OCI-LY1 (cell line): ENCODE measurements at regions not wholly inside any gene's neighbourhood (a gene's known extent, or its start where the extent isn't known, plus 50 kb on each side); places are given as distances from the start of the nearest gene placed in this dataset.

Experiments
- H2AFZ ChIP-seq: fragments of 200-600 bp; sonication (generic), shearing (Covaris generic); 2 replicates; pipeline ENCODE4 v1.6.0; 2014; ENCODE audit warnings: antibody characterized with exemption, mild to moderate bottlenecking, low read length
- H3F3A ChIP-seq: fragments of 200-600 bp; sonication (generic), shearing (Covaris generic); 2 replicates; pipeline ENCODE4 v1.6.0; 2014; ENCODE audit warnings: mild to moderate bottlenecking, antibody characterized with exemption, low read length, moderate library complexity; ENCODE audit not compliant: insufficient read depth
- H3K27ac ChIP-seq: fragments of 200-600 bp; sonication (generic); 2 replicates; pipeline ENCODE4 v1.5.1; 2014; ENCODE audit warnings: low read length, mixed run types, mild to moderate bottlenecking, low read depth; ENCODE audit not compliant: poor library complexity, severe bottlenecking
- H3K27me3 ChIP-seq: fragments of 200-600 bp; sonication (generic); 2 replicates; pipeline ENCODE4 v1.6.0; 2014; ENCODE audit warnings: antibody characterized with exemption, mild to moderate bottlenecking, low read length, moderate library complexity; ENCODE audit not compliant: insufficient read depth
- H3K36me3 ChIP-seq: fragments of 200-600 bp; sonication (generic); 2 replicates; pipeline ENCODE4 v1.6.1; 2014; ENCODE audit warnings: mild to moderate bottlenecking, antibody characterized with exemption, low read length, moderate library complexity, mixed read lengths; ENCODE audit not compliant: insufficient read depth
- H3K4me1 ChIP-seq: fragments of 200-600 bp; sonication (generic); 2 replicates; pipeline ENCODE4 v1.5.1; 2014; ENCODE audit warnings: mild to moderate bottlenecking, low read length, moderate library complexity; ENCODE audit not compliant: insufficient read depth, severe bottlenecking
- H3K4me2 ChIP-seq: fragments of 200-600 bp; sonication (generic), shearing (Covaris generic); 2 replicates; pipeline ENCODE4 v1.6.1; 2014; ENCODE audit warnings: low read length
- H3K4me3 ChIP-seq: fragments of 200-600 bp; sonication (generic); 2 replicates; pipeline ENCODE4 v1.5.1; 2014; ENCODE audit warnings: low read length, low read depth, mild to moderate bottlenecking, mixed read lengths; ENCODE audit not compliant: poor library complexity, severe bottlenecking
- H3K79me2 ChIP-seq: fragments of 200-600 bp; shearing (Covaris generic); 2 replicates; pipeline ENCODE4 v1.6.1; 2016; ENCODE audit warnings: mixed run types, low read length, mixed read lengths; ENCODE audit not compliant: insufficient read depth
- H3K9ac ChIP-seq: fragments of 200-600 bp; sonication (generic), shearing (Covaris generic); 2 replicates; pipeline ENCODE4 v1.6.1; 2014; ENCODE audit warnings: mild to moderate bottlenecking, low read length, mixed read lengths
- H3K9me2 ChIP-seq: fragments of 200-600 bp; sonication (generic), shearing (Covaris generic); 2 replicates; pipeline ENCODE4 v1.6.1; 2014; ENCODE audit warnings: low read depth, mild to moderate bottlenecking, low read length, mixed read lengths
- H3K9me3 ChIP-seq: fragments of 200-600 bp; shearing (Covaris generic); 2 replicates; pipeline ENCODE4 v1.6.1; 2014; ENCODE audit warnings: low read length, mixed read lengths
- H4K20me1 ChIP-seq: fragments of 200-600 bp; sonication (generic), shearing (Covaris generic); 2 replicates; pipeline ENCODE4 v1.6.0; 2016; ENCODE audit warnings: mild to moderate bottlenecking, low read length; ENCODE audit not compliant: insufficient read depth
- CTCF ChIP-seq: fragments of 200-600 bp; sonication (generic), shearing (Covaris generic); IDR thresholded peaks from 2 replicates; pipeline ENCODE4 v1.5.1; 2017; ENCODE audit warnings: mild to moderate bottlenecking, antibody characterized with exemption, low read length, moderate library complexity, mixed read lengths
- EZH2 ChIP-seq: fragments of 200-600 bp; sonication (generic), shearing (Covaris generic); IDR thresholded peaks from 2 replicates; pipeline ENCODE4 v1.8.0; 2017; ENCODE audit warnings: borderline replicate concordance, mixed run types, mild to moderate bottlenecking, antibody characterized with exemption, low read length, moderate library complexity, mixed read lengths

DNA sequence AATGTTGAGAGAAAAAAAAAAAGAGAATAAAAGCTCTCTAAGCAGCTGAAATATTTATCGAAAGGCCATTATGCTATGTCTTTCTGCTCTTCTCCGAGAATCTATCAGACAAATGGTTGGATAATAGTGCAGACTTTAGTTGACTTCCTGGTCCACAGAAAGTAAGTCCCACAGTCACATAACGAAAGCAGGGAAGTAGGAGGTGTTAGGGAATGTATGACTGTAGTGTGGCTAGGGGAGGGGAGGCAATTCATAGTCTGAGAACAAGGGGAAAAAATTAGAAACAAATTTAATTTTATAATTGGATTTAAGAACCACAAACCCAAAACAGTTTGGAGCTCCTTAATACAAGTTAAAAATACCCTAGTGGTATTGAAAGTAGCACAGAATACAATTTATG is 79.7 kb upstream of the VEGFC start:
- Histone ChIP-seq H3K4me1 (no peaks in the 10 kb centered on the region), H3K9ac (no peak overlapping the region), H3K36me3 (no peaks in the 10 kb centered on the region), H3K9me3 (no peaks in the 10 kb centered on the region), H3K4me3 (no peak overlapping the region), H3F3A (no peaks in the 10 kb centered on the region), H3K79me2 (no peaks in the 10 kb centered on the region), H3K9me2 (no peaks in the 10 kb centered on the region), H4K20me1 (no peaks in the 10 kb centered on the region), H2AFZ (no peak overlapping the region), H3K27ac (no peak overlapping the region), H3K4me2 (no peak overlapping the region), H3K27me3 (no peaks in the 10 kb centered on the region)
- TF ChIP-seq CTCF, result no peak
- no peak for TF ChIP-seq EZH2

DNA sequence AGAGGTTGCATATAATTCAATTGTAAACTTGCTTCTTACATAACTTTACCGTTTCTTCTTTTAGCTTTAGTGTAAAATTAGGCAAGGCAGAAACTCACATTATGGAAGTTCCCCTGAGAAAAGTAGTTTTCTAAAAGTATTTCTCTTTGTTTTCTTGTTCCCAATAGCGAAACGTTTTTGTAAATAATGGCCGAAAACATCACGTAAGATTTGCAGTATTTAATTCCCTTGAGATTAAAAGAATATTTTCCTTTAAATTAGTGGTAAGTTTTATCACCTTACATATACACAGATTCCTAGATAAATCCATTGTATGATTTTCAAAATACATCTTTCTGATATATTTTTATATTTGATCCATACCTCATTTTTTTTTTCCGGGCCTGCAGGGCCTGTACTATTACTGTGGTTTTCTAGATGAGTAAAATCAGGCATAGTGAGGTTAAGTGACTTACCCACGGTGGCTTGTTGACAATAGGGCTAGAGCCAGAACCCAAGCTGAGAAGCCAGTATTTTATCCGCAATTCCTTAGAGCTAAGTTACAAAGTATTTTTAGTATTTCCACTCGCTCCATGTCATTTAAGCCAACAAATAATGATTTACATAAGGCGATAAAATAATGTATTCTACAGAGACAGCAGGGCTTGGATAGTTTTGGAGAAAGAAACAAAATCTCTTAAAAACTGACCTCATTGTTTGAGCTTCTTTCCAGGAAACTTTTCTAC is 82.2 kb upstream of the VEGFC start:
- Histone ChIP-seq H3K27ac (no peak overlapping the region), H3K79me2 (no peaks in the 10 kb centered on the region), H3K9me2 (no peaks in the 10 kb centered on the region), H3K27me3 (no peaks in the 10 kb centered on the region), H3F3A (no peaks in the 10 kb centered on the region), H2AFZ (no peak overlapping the region), H3K4me3 (no peak overlapping the region), H3K4me1 (no peaks in the 10 kb centered on the region), H3K4me2 (no peak overlapping the region), H3K9ac (no peak overlapping the region), H3K9me3 (no peaks in the 10 kb centered on the region), H3K36me3 (no peaks in the 10 kb centered on the region), H4K20me1 (no peaks in the 10 kb centered on the region)
- TF ChIP-seq EZH2, result no peak
- TF ChIP-seq CTCF, result no peak

DNA sequence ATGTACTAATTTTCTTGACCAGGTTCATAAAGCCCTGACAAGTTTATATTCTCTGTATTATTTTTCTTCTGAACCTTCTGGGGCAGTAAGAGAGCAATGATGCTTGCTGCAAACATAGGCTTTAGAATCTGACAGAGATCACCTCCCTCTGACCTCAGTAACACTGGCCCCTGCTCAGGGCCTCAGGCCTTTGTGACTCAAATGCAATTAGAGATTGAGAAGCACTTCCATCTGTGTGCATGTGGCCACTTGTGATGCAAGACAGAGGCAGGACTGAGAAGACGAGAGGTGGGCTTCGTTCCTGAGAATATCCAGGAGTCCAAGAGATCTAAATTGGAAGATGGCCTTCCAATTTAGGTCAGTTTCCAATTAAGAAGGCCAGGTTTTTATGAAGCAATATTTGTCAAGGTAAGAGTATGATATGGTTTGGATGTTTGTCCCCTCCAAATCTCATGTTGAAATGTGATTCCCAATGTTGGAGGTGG is 82.8 kb upstream of the VEGFC start:
- no peaks in the 10 kb centered on the region for H3K36me3 ChIP-seq
- no peaks in the 10 kb centered on the region for H3K27me3 ChIP-seq
- no peaks in the 10 kb centered on the region for H3K79me2 ChIP-seq
- H3K9ac ChIP-seq, result no peak overlapping the region
- TF ChIP-seq CTCF, result no peak
- TF ChIP-seq EZH2, result no peak
- H3K4me3 ChIP-seq, result no peak overlapping the region
- H3K27ac ChIP-seq, result no peak overlapping the region
- no peaks in the 10 kb centered on the region for H3F3A ChIP-seq
- H3K4me2 ChIP-seq, result no peak overlapping the region
- no peaks in the 10 kb centered on the region for H3K9me3 ChIP-seq
- no peak overlapping the region for H2AFZ ChIP-seq
- no peaks in the 10 kb centered on the region for H4K20me1 ChIP-seq
- H3K9me2 ChIP-seq, result no peaks in the 10 kb centered on the region
- H3K4me1 ChIP-seq, result no peaks in the 10 kb centered on the region
